Ascending aorta (tissue), 2 donors: ENCODE measurements at regions not wholly inside any gene's neighbourhood (a gene's known extent, or its start where the extent isn't known, plus 50 kb on each side); places are given as distances from the start of the nearest gene placed in this dataset.

ENCODE experiments used
- DNase-seq, 2 donors: peaks; one replicate each; pipeline ENCODE4 v3.0.0-alpha.2; 2019; ENCODE audit warnings: low spot score in 2 of 2
- H3K27ac ChIP-seq, 2 donors: fragments of 200-600 bp; sonication (generic); one replicate each; pipeline ENCODE4 v1.5.1; 2016 to 2017; ENCODE audit warnings: mild to moderate bottlenecking in 1 of 2
- H3K27me3 ChIP-seq: fragments of 200-600 bp; sonication (generic); one replicate; pipeline ENCODE4 v1.5.1; 2017
- H3K36me3 ChIP-seq, 2 donors: fragments of 200-600 bp; sonication (generic); one replicate each; pipeline ENCODE4 v1.5.1; 2016
- H3K4me1 ChIP-seq, 2 donors: fragments of 200-600 bp; sonication (generic); one replicate each; pipeline ENCODE4 v1.5.1; 2016 to 2017; ENCODE audit warnings: mild to moderate bottlenecking in 1 of 2
- H3K4me3 ChIP-seq, 2 donors: fragments of 200-600 bp; sonication (generic); one replicate each; pipeline ENCODE4 v1.5.1; 2016 to 2017; ENCODE audit warnings: mild to moderate bottlenecking in 1 of 2
- H3K9me3 ChIP-seq, 2 donors: fragments of 200-600 bp; sonication (generic); one replicate each; pipeline ENCODE4 v1.5.1; 2016
- CTCF ChIP-seq, 3 experiments: fragments of 200-600 bp in 2 of 3; fragments of 450-650 bp in 1 of 3; sonication (generic) in 2 of 3; IDR thresholded peaks; one replicate each; pipeline ENCODE4 v1.5.1; 2016 to 2019; ENCODE audit warnings: antibody characterized with exemption in 3 of 3, mild to moderate bottlenecking in 1 of 3, moderate library complexity in 1 of 3
- intact Hi-C: fragments of 100-400 bp; cut with DNase I; formaldehyde crosslinking; loops from one replicate; pipeline ENCODE4 v1.15.1; 2023

GRCh38 chr20:6838181-6838826 lies 70.8 kb downstream of the BMP2 start:
- Histone ChIP-seq H3K27me3 (no peaks in the 10 kb centered on the region), H3K4me1 (no peaks in the 10 kb centered on the region), H3K4me3 (no peak overlapping the region), H3K36me3 (no peaks in the 10 kb centered on the region), H3K27ac (no peak overlapping the region), H3K9me3 (no peaks in the 10 kb centered on the region)
- intact Hi-C loops: no loop called here
- TF ChIP-seq CTCF (IDR thresholded peaks at IDR 0.05): no peak
- no peak for DNase-seq

- no peaks in the 10 kb centered on the region for H3K36me3 ChIP-seq
- no peaks in the 10 kb centered on the region for H3K9me3 ChIP-seq
- intact Hi-C loops: no loop called here
- DNase-seq: no peak
- no peak overlapping the region for H3K4me3 ChIP-seq
- TF ChIP-seq CTCF (IDR thresholded peaks at IDR 0.05): no peak
- H3K27ac ChIP-seq: no peak overlapping the region
- H3K27me3 ChIP-seq: no peaks in the 10 kb centered on the region
- no peaks in the 10 kb centered on the region for H3K4me1 ChIP-seq
Measured at GRCh38 chr20:6841128-6841527, 73.6 kb downstream of the BMP2 start.

- Histone ChIP-seq H3K27ac (no peak overlapping the region), H3K4me3 (no peak overlapping the region), H3K36me3 (no peaks in the 10 kb centered on the region), H3K9me3 (no peaks in the 10 kb centered on the region), H3K27me3 (no peaks in the 10 kb centered on the region), H3K4me1 (no peaks in the 10 kb centered on the region)
- intact Hi-C loops: no loop called here
- DNase-seq: no peak
- TF ChIP-seq CTCF (IDR thresholded peaks at IDR 0.05): no peak
Measured at GRCh38 chr20:6845141-6845540, 77.7 kb downstream of the BMP2 start.

GRCh38 chr20:6848041-6848440 lies 80.6 kb downstream of the BMP2 start:
- Histone ChIP-seq H3K36me3 (no peaks in the 10 kb centered on the region), H3K4me1 (no peaks in the 10 kb centered on the region), H3K4me3 (no peak overlapping the region), H3K27me3 (no peaks in the 10 kb centered on the region), H3K9me3 (no peaks in the 10 kb centered on the region), H3K27ac (no peak overlapping the region)
- DNase-seq: no peak
- no peak for TF ChIP-seq CTCF (IDR thresholded peaks at IDR 0.05)
- intact Hi-C loops: no loop called here

GRCh38 chr20:6848992-6849391 lies 81.5 kb downstream of the BMP2 start:
- H3K27me3 ChIP-seq: no peaks in the 10 kb centered on the region
- no peaks in the 10 kb centered on the region for H3K4me1 ChIP-seq
- intact Hi-C loops: no loop called here
- no peak for DNase-seq
- H3K36me3 ChIP-seq: no peaks in the 10 kb centered on the region
- TF ChIP-seq CTCF (IDR thresholded peaks at IDR 0.05): no peak
- H3K27ac ChIP-seq: no peak overlapping the region
- no peak overlapping the region for H3K4me3 ChIP-seq
- H3K9me3 ChIP-seq: no peaks in the 10 kb centered on the region

GRCh38 chr20:6851136-6851535 lies 83.7 kb downstream of the BMP2 start:
- no peak overlapping the region for H3K4me3 ChIP-seq
- H3K36me3 ChIP-seq: no peaks in the 10 kb centered on the region
- H3K27me3 ChIP-seq: no peaks in the 10 kb centered on the region
- TF ChIP-seq CTCF (IDR thresholded peaks at IDR 0.05): no peak
- H3K9me3 ChIP-seq: no peaks in the 10 kb centered on the region
- H3K4me1 ChIP-seq: no peaks in the 10 kb centered on the region
- H3K27ac ChIP-seq: no peak overlapping the region
- intact Hi-C loops: no loop called here
- DNase-seq: no peak
